SK-N-SH (cell line): ENCODE measurements at regions not wholly inside any gene's neighbourhood (a gene's known extent, or its start where the extent isn't known, plus 50 kb on each side); places are given as distances from the start of the nearest gene placed in this dataset.

Source experiments
- EP300 ChIP-seq, 2 experiments: IDR thresholded peaks; 2 replicates each; pipeline versions ENCODE4 v1.4.0 to v1.6.1; 2012; ENCODE audit warnings: borderline replicate concordance in 1 of 2, low read depth in 1 of 2, low read length in 1 of 2
- EZH2phosphoT487 ChIP-seq: fragments of 200-600 bp; sonication (generic); IDR thresholded peaks from 2 replicates; pipeline ENCODE4 v1.6.1; 2017; ENCODE audit warnings: low read depth, mixed run types, mild to moderate bottlenecking, antibody characterized with exemption, moderate library complexity, borderline replicate concordance
- TF ChIP-seq, protein P1 (sequence below): IDR thresholded peaks from 2 replicates; pipeline ENCODE4 v1.6.1; 2012; ENCODE audit warnings: mild to moderate bottlenecking, low read depth, low read length, moderate library complexity

- no peak for TF ChIP-seq EZH2phosphoT487
- no peak for TF ChIP-seq EP300 (IDR thresholded peaks at IDR 0.05; ENCODE audit: borderline replicate concordance in 1 of 2, low read depth in 1 of 2, low read length in 1 of 2)
- TF ChIP-seq, protein P1, sequence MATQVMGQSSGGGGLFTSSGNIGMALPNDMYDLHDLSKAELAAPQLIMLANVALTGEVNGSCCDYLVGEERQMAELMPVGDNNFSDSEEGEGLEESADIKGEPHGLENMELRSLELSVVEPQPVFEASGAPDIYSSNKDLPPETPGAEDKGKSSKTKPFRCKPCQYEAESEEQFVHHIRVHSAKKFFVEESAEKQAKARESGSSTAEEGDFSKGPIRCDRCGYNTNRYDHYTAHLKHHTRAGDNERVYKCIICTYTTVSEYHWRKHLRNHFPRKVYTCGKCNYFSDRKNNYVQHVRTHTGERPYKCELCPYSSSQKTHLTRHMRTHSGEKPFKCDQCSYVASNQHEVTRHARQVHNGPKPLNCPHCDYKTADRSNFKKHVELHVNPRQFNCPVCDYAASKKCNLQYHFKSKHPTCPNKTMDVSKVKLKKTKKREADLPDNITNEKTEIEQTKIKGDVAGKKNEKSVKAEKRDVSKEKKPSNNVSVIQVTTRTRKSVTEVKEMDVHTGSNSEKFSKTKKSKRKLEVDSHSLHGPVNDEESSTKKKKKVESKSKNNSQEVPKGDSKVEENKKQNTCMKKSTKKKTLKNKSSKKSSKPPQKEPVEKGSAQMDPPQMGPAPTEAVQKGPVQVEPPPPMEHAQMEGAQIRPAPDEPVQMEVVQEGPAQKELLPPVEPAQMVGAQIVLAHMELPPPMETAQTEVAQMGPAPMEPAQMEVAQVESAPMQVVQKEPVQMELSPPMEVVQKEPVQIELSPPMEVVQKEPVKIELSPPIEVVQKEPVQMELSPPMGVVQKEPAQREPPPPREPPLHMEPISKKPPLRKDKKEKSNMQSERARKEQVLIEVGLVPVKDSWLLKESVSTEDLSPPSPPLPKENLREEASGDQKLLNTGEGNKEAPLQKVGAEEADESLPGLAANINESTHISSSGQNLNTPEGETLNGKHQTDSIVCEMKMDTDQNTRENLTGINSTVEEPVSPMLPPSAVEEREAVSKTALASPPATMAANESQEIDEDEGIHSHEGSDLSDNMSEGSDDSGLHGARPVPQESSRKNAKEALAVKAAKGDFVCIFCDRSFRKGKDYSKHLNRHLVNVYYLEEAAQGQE, result no peak
These were observed 150.3 kb downstream of the DAD1 start for GRCh38 chr14:22438742-22439141.
